OCI-LY3 (cell line): ENCODE measurements at regions not wholly inside any gene's neighbourhood (a gene's known extent, or its start where the extent isn't known, plus 50 kb on each side); places are given as distances from the start of the nearest gene placed in this dataset.
"Not testable (repeated sequence)": the region's sequence is repeated elsewhere in the genome, so short reads cannot be mapped to it uniquely, and the experiment has no call there.

ENCODE experiments used
- H2AFZ ChIP-seq: fragments of 200-600, 300-600 bp; shearing (Covaris generic); 2 replicates; pipeline ENCODE4 v1.6.0; 2014; ENCODE audit warnings: antibody characterized with exemption, low read depth, low read length
- H3K27ac ChIP-seq: fragments of 200-600, 300-600 bp; sonication (generic); 2 replicates; pipeline ENCODE4 v1.5.1; 2014; ENCODE audit warnings: mild to moderate bottlenecking, low read length, moderate library complexity, mixed read lengths
- H3K27me3 ChIP-seq: fragments of 200-600, 300-600 bp; sonication (generic); 2 replicates; pipeline ENCODE4 v1.6.1; 2014; ENCODE audit warnings: low read depth, low read length, mixed read lengths
- H3K36me3 ChIP-seq: fragments of 200-600, 300-600 bp; sonication (generic); replicated peaks from 2 replicates; pipeline ENCODE3; 2014; ENCODE audit warnings: low read depth, low read length, mixed read lengths
- H3K4me1 ChIP-seq: fragments of 300-600, 200-600 bp; sonication (generic); 2 replicates; pipeline ENCODE4 v1.6.1; 2014; ENCODE audit warnings: low read length, mixed read lengths
- H3K4me2 ChIP-seq: fragments of 200-600, 300-600 bp; sonication (generic); 2 replicates; pipeline ENCODE4 v1.6.1; 2014; ENCODE audit warnings: low read length, mixed read lengths
- H3K4me3 ChIP-seq: fragments of 300-600, 200-600 bp; sonication (generic); 2 replicates; pipeline ENCODE4 v1.5.1; 2014; ENCODE audit warnings: antibody characterized with exemption, mild to moderate bottlenecking, low read length, moderate library complexity
- H3K79me2 ChIP-seq: fragments of 300-600, 200-600 bp; shearing (Covaris generic); 2 replicates; pipeline ENCODE4 v1.6.1; 2014; ENCODE audit warnings: mild to moderate bottlenecking, low read length, mixed read lengths
- H3K9ac ChIP-seq: fragments of 300-600, 200-600 bp; shearing (Covaris generic); 2 replicates; pipeline ENCODE4 v1.6.0; 2014; ENCODE audit warnings: mild to moderate bottlenecking, low read length, moderate library complexity
- H3K9me3 ChIP-seq: fragments of 200-600, 300-600 bp; shearing (Covaris generic); 2 replicates; pipeline ENCODE4 v1.6.1; 2014; ENCODE audit warnings: low read length, mixed read lengths; ENCODE audit not compliant: insufficient read depth
- H4K20me1 ChIP-seq: fragments of 200-600, 300-600 bp; sonication (generic); 2 replicates; pipeline ENCODE4 v1.6.1; 2016; ENCODE audit warnings: low read length, mixed read lengths; ENCODE audit not compliant: insufficient read depth
- EZH2phosphoT487 ChIP-seq: fragments of 200-600 bp; shearing (Covaris generic); IDR thresholded peaks from 2 replicates; pipeline ENCODE4 v1.6.1; 2018; ENCODE audit warnings: antibody characterized with exemption, mixed run types, low read depth
- TF ChIP-seq, protein P1 (sequence below): fragments of 200-600, 300-600 bp; sonication (generic); IDR thresholded peaks from 2 replicates; pipeline ENCODE4 v1.5.1; 2014; ENCODE audit warnings: antibody characterized with exemption, low read length, low read depth

DNA sequence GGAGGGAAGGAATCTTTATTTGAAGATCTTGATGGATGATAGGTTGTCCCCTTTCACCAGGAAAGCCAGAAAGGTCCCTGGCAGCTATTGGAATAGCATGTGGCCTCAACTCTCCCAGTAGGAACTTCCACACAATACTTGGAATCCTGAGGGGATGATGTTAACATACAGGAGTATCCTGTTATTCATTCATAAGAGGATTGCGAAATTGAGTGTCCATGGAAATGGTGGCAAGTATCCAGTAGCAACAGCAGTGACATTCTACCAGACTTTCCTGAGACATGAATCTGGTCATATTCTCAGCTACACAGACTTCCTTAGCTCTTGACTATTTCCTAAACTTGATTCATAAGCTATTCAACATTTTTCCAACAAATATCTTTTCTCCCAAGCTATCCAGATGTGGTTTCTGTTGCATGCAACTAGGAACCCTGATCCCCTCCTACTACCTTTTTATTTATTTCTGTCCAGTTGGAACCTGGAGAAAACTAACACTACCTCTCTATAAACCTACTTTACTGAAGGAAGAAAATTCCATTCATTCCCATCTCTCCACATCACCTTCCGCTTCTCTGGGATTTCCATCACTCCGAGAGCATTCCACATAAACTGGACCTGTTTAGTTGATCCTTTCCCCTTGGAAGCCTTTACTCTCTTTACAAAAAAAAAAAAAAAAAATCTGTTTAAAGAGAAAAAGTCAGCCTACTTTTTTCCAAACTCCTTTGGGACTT lies 101.8 kb downstream of the ANXA5 start:
- H3K4me2 ChIP-seq: no peak overlapping the region
- no peak overlapping the region for H3K4me3 ChIP-seq
- TF ChIP-seq, protein P1, sequence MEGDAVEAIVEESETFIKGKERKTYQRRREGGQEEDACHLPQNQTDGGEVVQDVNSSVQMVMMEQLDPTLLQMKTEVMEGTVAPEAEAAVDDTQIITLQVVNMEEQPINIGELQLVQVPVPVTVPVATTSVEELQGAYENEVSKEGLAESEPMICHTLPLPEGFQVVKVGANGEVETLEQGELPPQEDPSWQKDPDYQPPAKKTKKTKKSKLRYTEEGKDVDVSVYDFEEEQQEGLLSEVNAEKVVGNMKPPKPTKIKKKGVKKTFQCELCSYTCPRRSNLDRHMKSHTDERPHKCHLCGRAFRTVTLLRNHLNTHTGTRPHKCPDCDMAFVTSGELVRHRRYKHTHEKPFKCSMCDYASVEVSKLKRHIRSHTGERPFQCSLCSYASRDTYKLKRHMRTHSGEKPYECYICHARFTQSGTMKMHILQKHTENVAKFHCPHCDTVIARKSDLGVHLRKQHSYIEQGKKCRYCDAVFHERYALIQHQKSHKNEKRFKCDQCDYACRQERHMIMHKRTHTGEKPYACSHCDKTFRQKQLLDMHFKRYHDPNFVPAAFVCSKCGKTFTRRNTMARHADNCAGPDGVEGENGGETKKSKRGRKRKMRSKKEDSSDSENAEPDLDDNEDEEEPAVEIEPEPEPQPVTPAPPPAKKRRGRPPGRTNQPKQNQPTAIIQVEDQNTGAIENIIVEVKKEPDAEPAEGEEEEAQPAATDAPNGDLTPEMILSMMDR: no peak
- no peak for TF ChIP-seq EZH2phosphoT487
- no peaks in the 10 kb centered on the region for H4K20me1 ChIP-seq
- no peaks in the 10 kb centered on the region for H3K36me3 ChIP-seq
- no peak overlapping the region for H3K9ac ChIP-seq
- H2AFZ ChIP-seq: no peak overlapping the region
- no peaks in the 10 kb centered on the region for H3K4me1 ChIP-seq
- no peaks in the 10 kb centered on the region for H3K9me3 ChIP-seq
- no peak overlapping the region for H3K27ac ChIP-seq
- H3K79me2 ChIP-seq: no peaks in the 10 kb centered on the region
- peaks cover 8% of the 10 kb centered on the region; the same call in 1 of the 2 replicates for H3K27me3 ChIP-seq

DNA sequence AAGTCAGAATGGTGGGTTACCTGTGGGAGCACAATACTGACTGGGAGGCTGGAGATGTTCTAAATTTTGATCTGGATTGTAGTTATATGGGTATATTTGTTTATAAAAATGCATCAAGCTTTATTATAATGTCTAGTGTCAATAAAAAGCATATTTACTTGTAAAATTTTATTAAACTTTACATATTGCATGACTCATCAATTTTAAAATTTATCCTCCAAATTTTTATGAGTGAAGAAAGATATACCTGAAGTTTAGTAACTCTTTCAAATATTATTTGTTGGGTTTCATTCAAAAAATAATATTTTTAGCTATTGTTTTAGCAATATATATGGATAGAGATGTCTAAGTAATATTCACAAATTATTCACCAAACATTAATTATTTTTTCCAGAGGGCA lies 103.0 kb downstream of the ANXA5 start:
- no peaks in the 10 kb centered on the region for H3K36me3 ChIP-seq
- H3K9me3 ChIP-seq: no peaks in the 10 kb centered on the region
- no peak overlapping the region for H3K4me2 ChIP-seq
- H3K27me3 ChIP-seq: peaks cover 8% of the 10 kb centered on the region; the same call in 1 of the 2 replicates
- no peak overlapping the region for H3K4me3 ChIP-seq
- no peaks in the 10 kb centered on the region for H4K20me1 ChIP-seq
- H3K9ac ChIP-seq: no peak overlapping the region
- H2AFZ ChIP-seq: no peak overlapping the region
- H3K27ac ChIP-seq: no peak overlapping the region
- no peaks in the 10 kb centered on the region for H3K79me2 ChIP-seq
- no peaks in the 10 kb centered on the region for H3K4me1 ChIP-seq
- TF ChIP-seq, protein P1: no peak
- no peak for TF ChIP-seq EZH2phosphoT487

GRCh38 chr4:121592257-121592656 lies 104.5 kb downstream of the ANXA5 start:
- H3K27me3 ChIP-seq: peaks cover 18% of the 10 kb centered on the region; the same call in 1 of the 2 replicates
- not testable (repeated sequence) for H2AFZ ChIP-seq, H3K36me3 ChIP-seq, H3K4me1 ChIP-seq, H3K4me2 ChIP-seq, H3K27ac ChIP-seq, H4K20me1 ChIP-seq, H3K9ac ChIP-seq, H3K79me2 ChIP-seq, H3K4me3 ChIP-seq, H3K9me3 ChIP-seq

GRCh38 chr4:121584836-121585235 lies 111.9 kb downstream of the ANXA5 start:
- Histone ChIP-seq H3K4me1 (no peaks in the 10 kb centered on the region), H3K4me3 (no peak overlapping the region), H3K9ac (no peak overlapping the region), H3K4me2 (no peak overlapping the region), H2AFZ (no peak overlapping the region), H3K9me3 (no peaks in the 10 kb centered on the region), H3K27me3 (peaks cover 57% of the 10 kb centered on the region), H3K36me3 (no peaks in the 10 kb centered on the region), H4K20me1 (no peaks in the 10 kb centered on the region), H3K79me2 (no peaks in the 10 kb centered on the region), H3K27ac (no peak overlapping the region)
- TF ChIP-seq, protein P1: no peak
- no peak for TF ChIP-seq EZH2phosphoT487
